ENCODE measurements at regions not wholly inside any gene's neighbourhood (a gene's known extent, or its start where the extent isn't known, plus 50 kb on each side); places are given as distances from the start of the nearest gene placed in this dataset.

DNA sequence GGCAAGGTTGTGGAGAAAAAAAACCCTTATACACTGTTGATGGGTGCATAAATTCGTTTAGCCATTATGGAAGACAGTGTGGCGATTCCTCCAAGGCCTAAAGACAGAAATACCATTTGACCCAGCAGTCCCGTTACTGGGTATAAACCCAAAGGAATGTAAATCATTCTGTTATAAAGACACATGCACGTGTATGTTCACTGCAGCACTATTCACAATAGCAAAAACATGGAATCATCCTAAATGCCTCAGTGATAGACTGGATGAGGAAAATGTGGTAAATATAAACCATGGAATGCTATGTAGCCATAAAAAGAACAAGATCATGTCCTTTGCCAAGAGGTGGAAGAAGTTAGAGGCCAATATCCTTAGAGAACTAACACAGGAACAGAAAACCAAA is 119.9 kb upstream of the PRR16 start:
- H3K27me3 ChIP-seq (ENCODE audit: control insufficient read depth, insufficient read depth, low read length): no peaks in the 10 kb centered on the region
- no peak overlapping the region for H3K56ac ChIP-seq (ENCODE audit: extremely low read depth, insufficient read depth, low read length)
- H2BK15ac ChIP-seq (ENCODE audit: low read depth, low read length): no peak overlapping the region
- H3K4me2 ChIP-seq (ENCODE audit: low read depth, low read length): no peak overlapping the region
- no peak for TF ChIP-seq RAD21 (IDR thresholded peaks at IDR 0.05; ENCODE audit: low read length)
- TF ChIP-seq CHD1 (IDR thresholded peaks at IDR 0.05; ENCODE audit: low read depth, low read length): no peak
- no peak for TF ChIP-seq SMC3 (IDR thresholded peaks at IDR 0.05; ENCODE audit: low read depth, low read length)
- no peak for TF ChIP-seq MAFK (IDR thresholded peaks at IDR 0.05; ENCODE audit: low read depth, low read length)
- TF ChIP-seq MAZ (IDR thresholded peaks at IDR 0.05; ENCODE audit: borderline replicate concordance, low read depth, low read length): no peak
- TF ChIP-seq ELK1 (IDR thresholded peaks at IDR 0.05; ENCODE audit: borderline replicate concordance, low read depth, low read length): no peak
- TF ChIP-seq CTCF (conservative IDR thresholded peaks at IDR 0.05; ENCODE audit: low read depth, low read length): no peak
- no peak for TF ChIP-seq POLR2A (IDR thresholded peaks at IDR 0.05; ENCODE audit: low read depth, low read length)
- no peak for TF ChIP-seq MXI1 (IDR thresholded peaks at IDR 0.05; ENCODE audit: borderline replicate concordance, low read depth, low read length)
- no peak for TF ChIP-seq CEBPB (IDR thresholded peaks at IDR 0.05; ENCODE audit: low read depth, low read length)
- no peak for TF ChIP-seq BHLHE40 (IDR thresholded peaks at IDR 0.05; ENCODE audit: low read depth, low read length)
- no peak for TF ChIP-seq NFE2L2 (IDR thresholded peaks at IDR 0.05; ENCODE audit: low read depth, low read length)
- H3K9ac ChIP-seq (ENCODE audit: low read depth, low read length): no peak overlapping the region
- H3K4ac ChIP-seq (ENCODE audit: low read depth, low read length): no peak overlapping the region
- no peak overlapping the region for H3K18ac ChIP-seq (ENCODE audit: low read depth, low read length)
- intact Hi-C loops (cut with micrococcal nuclease) (no loop called here), dilution Hi-C loops (cut with HindIII; ENCODE audit: low sequenced_read_pairs, unreplicated experiment) (no loop called here), in situ Hi-C loops (cut with MboI; ENCODE audit: low sequenced_read_pairs) (no loop called here)
- H2AK5ac ChIP-seq (ENCODE audit: low read depth, low read length): no peak overlapping the region
- no peaks in the 10 kb centered on the region for H3K4me1 ChIP-seq (ENCODE audit: control insufficient read depth, insufficient read depth, low read length)
- no peak overlapping the region for H2AK9ac ChIP-seq (replicated peaks; ENCODE audit: low read depth, low read length, poor library complexity)
- H3K27ac ChIP-seq (ENCODE audit: insufficient read depth, low read length): no peak overlapping the region
- H3K4me3 ChIP-seq (ENCODE audit: insufficient read depth, low read depth, low read length): no peak overlapping the region
- H3K36me3 ChIP-seq (ENCODE audit: control insufficient read depth, insufficient read depth, low read length): no peaks in the 10 kb centered on the region
- H3K14ac ChIP-seq (replicated peaks; ENCODE audit: low read depth, low read length): no peak overlapping the region
- DNase-seq (no peak), ATAC-seq (ENCODE audit: low read depth) (no peak)
- H3K9me1 ChIP-seq (ENCODE audit: insufficient read depth, low read length): no peaks in the 10 kb centered on the region
- no peak overlapping the region for H3K23ac ChIP-seq (ENCODE audit: low read depth, low read length)
- H2BK20ac ChIP-seq (ENCODE audit: low read depth, low read length): no peak overlapping the region
- H2BK120ac ChIP-seq (ENCODE audit: low read depth, low read length): no peak overlapping the region
- no peak overlapping the region for H4K8ac ChIP-seq (ENCODE audit: low read depth in 2 of 2, low read length in 2 of 2)
- no peaks in the 10 kb centered on the region for H3K9me3 ChIP-seq (ENCODE audit: control insufficient read depth, insufficient read depth, low read length)
- CTCF ChIA-PET: no interaction called here
- no peak overlapping the region for H2AFZ ChIP-seq (replicated peaks; ENCODE audit: low read length, poor library complexity)
- no peak overlapping the region for H4K5ac ChIP-seq (ENCODE audit: low read depth, low read length)
- H2BK5ac ChIP-seq (ENCODE audit: low read depth, low read length, poor library complexity, severe bottlenecking): no peak overlapping the region
- WGBS, 2 experiments (ENCODE audit: extremely low coverage in 2 of 2, insufficient read length in 1 of 2): no CpG with 5 or more reads among the region's 4 CpGs
- no TSS peak for BruUV-seq (replicated peaks)
- H3K79me1 ChIP-seq (ENCODE audit: low read depth in 1 of 2, low read length in 2 of 2): no peaks in the 10 kb centered on the region
- H4K20me1 ChIP-seq (ENCODE audit: insufficient read depth, low read length): no peaks in the 10 kb centered on the region
- POLR2A ChIA-PET (ENCODE audit: unreplicated experiment): no interaction called here
- no peak overlapping the region for H4K91ac ChIP-seq (ENCODE audit: insufficient read depth, low read depth, low read length)
